GM12878 (cell line): ENCODE measurements at regions not wholly inside any gene's neighbourhood (a gene's known extent, or its start where the extent isn't known, plus 50 kb on each side); places are given as distances from the start of the nearest gene placed in this dataset.

ENCODE experiments used
- ATAC-seq: fragments of 200-7000 bp; cut with Tn5 transposase; 3 replicates; pipeline ENCODE4 v1.9.1; 2020; ENCODE audit warnings: mild to moderate bottlenecking, moderate library complexity
- BruUV-seq: library from RNA; stranded (reverse); fragments of 400-500 nt; replicated peaks from 2 replicates; lab custom pipeline; 2021; lab: Mats Ljungman, UMichigan
- CTCF ChIA-PET: fragments of 300-600 bp; sonication (Branson Sonifier 250); formaldehyde crosslinking; extraction: SDS; loops from one replicate; lab custom pipeline; 2021; ENCODE audit warnings: inconsistent platforms; lab: Yijun Ruan, JAX
- POLR2A ChIA-PET: fragments of 350-600 bp; formaldehyde crosslinking; extraction: SDS; loops from one replicate; lab custom pipeline; 2021; ENCODE audit warnings: inconsistent platforms; lab: Charles Lee
- RAD21 ChIA-PET: fragments of 300-600 bp; sonication (Branson Sonifier 250); formaldehyde crosslinking; loops from one replicate; lab custom pipeline; 2023; ENCODE audit warnings: antibody characterized with exemption; ENCODE audit not compliant: unreplicated experiment; lab: Charles Lee
- SMC1A ChIA-PET: fragments of 300-600 bp; sonication (Branson Sonifier 250); formaldehyde crosslinking; loops from one replicate; lab custom pipeline; 2023; ENCODE audit not compliant: unreplicated experiment, uncharacterized antibody; lab: Charles Lee
- DNase-seq: peaks from one replicate; pipeline ENCODE4 v3.0.0-alpha.2; 2011; ENCODE audit warnings: low read depth, low spot score
- FAIRE-seq: peaks from 3 replicates; lab custom pipeline; 2011; peaks lifted over from hg19 to GRCh38; lab: Jason Lieb, UNC
- H2AFZ ChIP-seq: 2 replicates; pipeline ENCODE4 v1.6.0; 2011; ENCODE audit warnings: low read depth, low read length, control low read depth; ENCODE audit not compliant: control insufficient read depth
- H3K27ac ChIP-seq: 2 replicates; pipeline ENCODE4 v1.5.1; 2011; ENCODE audit warnings: control low read depth; ENCODE audit not compliant: control insufficient read depth, insufficient read depth
- H3K27me3 ChIP-seq, 2 experiments: replicated peaks in 1 of 2; 2 replicates each; pipeline versions ENCODE4 v1.6.0 to v1.6.1; 2011; ENCODE audit warnings: low read length in 1 of 2; ENCODE audit not compliant: control insufficient read depth in 2 of 2, insufficient read depth in 2 of 2
- H3K36me3 ChIP-seq, 2 experiments: 2 replicates each; pipeline ENCODE4 v1.5.1; 2011; ENCODE audit warnings: low read length in 1 of 2; ENCODE audit not compliant: control insufficient read depth in 2 of 2, insufficient read depth in 2 of 2
- H3K4me1 ChIP-seq: 2 replicates; pipeline ENCODE4 v1.6.1; 2011; ENCODE audit warnings: mild to moderate bottlenecking, low read length, moderate library complexity, mixed read lengths; ENCODE audit not compliant: control insufficient read depth, insufficient read depth
- H3K4me2 ChIP-seq: 2 replicates; pipeline ENCODE4 v1.6.0; 2011; ENCODE audit warnings: control low read depth; ENCODE audit not compliant: control insufficient read depth, insufficient read depth
- H3K4me3 ChIP-seq: fragments of 200-600 bp; sonication (generic); 2 replicates; pipeline ENCODE4 v1.5.1; 2016
- H3K79me2 ChIP-seq: 2 replicates; pipeline ENCODE4 v1.6.0; 2011; ENCODE audit warnings: low read length; ENCODE audit not compliant: control insufficient read depth, insufficient read depth
- H3K9ac ChIP-seq: 2 replicates; pipeline ENCODE4 v1.8.0; 2011; ENCODE audit warnings: low read length, control low read depth, mixed read lengths; ENCODE audit not compliant: control insufficient read depth, insufficient read depth
- H3K9me3 ChIP-seq: replicated peaks from 3 replicates; pipeline ENCODE4 v1.5.1; 2011; ENCODE audit warnings: mild to moderate bottlenecking, low read length; ENCODE audit not compliant: control insufficient read depth, insufficient read depth
- H4K20me1 ChIP-seq: 2 replicates; pipeline ENCODE4 v1.6.0; 2011; ENCODE audit not compliant: control insufficient read depth, insufficient read depth
- CTCF ChIP-seq, 3 experiments: IDR thresholded peaks in 2 of 3; conservative IDR thresholded peaks in 1 of 3; 2 replicates each; pipeline ENCODE4 v1.5.1; 2011; ENCODE audit warnings: low read depth in 3 of 3, low read length in 3 of 3, mild to moderate bottlenecking in 3 of 3, control low read depth in 2 of 3, moderate library complexity in 2 of 3, inconsistent platforms in 1 of 3, mixed read lengths in 1 of 3; ENCODE audit not compliant: control insufficient read depth in 2 of 3, insufficient read depth in 1 of 3; ENCODE audit errors: extremely low read depth in 1 of 3
- ELK1 ChIP-seq: IDR thresholded peaks from 2 replicates; pipeline ENCODE4 v1.6.1; 2012; ENCODE audit warnings: low read depth, low read length, improper control_type of control experiment
- MTA2 ChIP-seq: fragments of 450-650 bp; IDR thresholded peaks from 2 replicates; pipeline ENCODE4 v1.6.1; 2016; ENCODE audit warnings: low read depth, mild to moderate bottlenecking, moderate library complexity
- PML ChIP-seq: IDR thresholded peaks from 2 replicates; pipeline ENCODE4 v1.6.1; 2012; ENCODE audit warnings: low read length, inconsistent platforms
- POU2F2 ChIP-seq: IDR thresholded peaks from 3 replicates; pipeline ENCODE4 v1.6.1; 2011; ENCODE audit warnings: low read depth, mild to moderate bottlenecking, low read length, borderline replicate concordance
- RELA ChIP-seq: fragments of 450-650 bp; IDR thresholded peaks from 2 replicates; pipeline ENCODE4 v1.8.0; 2014; ENCODE audit warnings: borderline replicate concordance; ENCODE audit not compliant: partially characterized antibody
- RFX5 ChIP-seq: IDR thresholded peaks from 2 replicates; pipeline ENCODE4 v1.6.1; 2011; ENCODE audit warnings: low read depth, low read length, improper control_type of control experiment
- SMAD5 ChIP-seq: IDR thresholded peaks from 2 replicates; pipeline ENCODE4 v1.6.1; 2016; ENCODE audit warnings: antibody characterized with exemption, low read depth
- SREBF1 ChIP-seq: IDR thresholded peaks from 2 replicates; pipeline ENCODE4 v1.6.1; 2012; ENCODE audit warnings: mild to moderate bottlenecking, low read length
- ZBED1 ChIP-seq: IDR thresholded peaks from 2 replicates; pipeline ENCODE4 v1.6.1; 2016; ENCODE audit warnings: borderline replicate concordance
- ZBTB11 ChIP-seq: fragments of 450-650 bp; formaldehyde crosslinking; IDR thresholded peaks from 2 replicates; pipeline ENCODE4 v1.5.0; 2022; ENCODE audit warnings: mild to moderate bottlenecking, missing genetic modification characterization
- WGBS: methylation state at CpG from one replicate; pipeline ENCODE4 v1.1.6; 2016; ENCODE audit warnings: low lambda C conversion rate; ENCODE audit not compliant: insufficient replicate concordance, insufficient coverage; ENCODE audit errors: missing lambda C conversion rate; 5-methylcytosine and 5-hydroxymethylcytosine counted together
- in situ Hi-C: fragments of 300-500 bp; cut with MboI; formaldehyde crosslinking; loops from 9 replicates; pipeline ENCODE4 v1.14.3; 2018; ENCODE audit warnings: mixed read lengths
- intact Hi-C: fragments of 100-400 bp; cut with micrococcal nuclease; formaldehyde crosslinking; loops from one replicate; pipeline ENCODE4 v1.14.2; 2022; ENCODE audit not compliant: unreplicated experiment

GRCh38 chr6:40039042-40039441 is 104.8 kb upstream of the MOCS1 start:
- Histone ChIP-seq H3K9me3 (no peaks in the 10 kb centered on the region; the same call in 2 of the 3 replicates), H2AFZ (no peak overlapping the region), H3K9ac (no peak overlapping the region), H3K36me3 (no peaks in the 10 kb centered on the region; a peak in 1 of 4 replicates), H3K4me2 (no peak overlapping the region), H3K79me2 (no peaks in the 10 kb centered on the region), H4K20me1 (no peaks in the 10 kb centered on the region), H3K27me3 (no peaks in the 10 kb centered on the region), H3K27ac (no peak overlapping the region), H3K4me1 (no peaks in the 10 kb centered on the region), H3K4me3 (no peak overlapping the region)
- CTCF ChIA-PET, result interaction anchor here (0.7 to 1.7 kb wide), 2 partner anchors 9 to 58 kb away, joined by 3 to 4 read pairs; no protein-coding TSS in a partner anchor
- DNase-seq (no peak), ATAC-seq (no peak), FAIRE-seq (no peak)
- intact Hi-C loops, result no loop called here
- BruUV-seq, result no TSS peak
- 29% methylated on average over 3 of the region's 3 CpGs for WGBS
- in situ Hi-C loops, result no loop called here
- TF ChIP-seq PML, result no peak
- no peak for TF ChIP-seq RELA
- TF ChIP-seq POU2F2, result no peak
- no peak for TF ChIP-seq ELK1
- no peak for TF ChIP-seq ZBTB11
- TF ChIP-seq SMAD5, result no peak
- no peak for TF ChIP-seq CTCF (IDR thresholded peaks at IDR 0.05 in 2 of 3, conservative IDR thresholded peaks at IDR 0.05 in 1 of 3; ENCODE audit: control insufficient read depth in 2 of 3, extremely low read depth in 1 of 3, insufficient read depth in 1 of 3, low read depth in 3 of 3, low read length in 3 of 3)
- no peak for TF ChIP-seq MTA2
- TF ChIP-seq RFX5, result no peak
- TF ChIP-seq SREBF1, result no peak
- no peak for TF ChIP-seq ZBED1
- POLR2A ChIA-PET, result no interaction called here
- RAD21 ChIA-PET, result interaction anchor here (0.6 kb wide), 1 partner anchor 242 kb away, joined by 4 read pairs; no protein-coding TSS in a partner anchor
- SMC1A ChIA-PET, result interaction anchor here (0.8 to 2.1 kb wide), 3 partner anchors 10 to 56 kb away, joined by 3 to 10 read pairs (median 3); no protein-coding TSS in a partner anchor
